NCI-H2029 treated with DMSO at 0.1 percent for 48 hours (cell line): ENCODE measurements at regions not wholly inside any gene's neighbourhood (a gene's known extent, or its start where the extent isn't known, plus 50 kb on each side); places are given as distances from the start of the nearest gene placed in this dataset.

Source experiments
- DNase-seq: peaks from one replicate; lab custom pipeline; 2025; lab: John Stamatoyannopoulos, UW

DNA sequence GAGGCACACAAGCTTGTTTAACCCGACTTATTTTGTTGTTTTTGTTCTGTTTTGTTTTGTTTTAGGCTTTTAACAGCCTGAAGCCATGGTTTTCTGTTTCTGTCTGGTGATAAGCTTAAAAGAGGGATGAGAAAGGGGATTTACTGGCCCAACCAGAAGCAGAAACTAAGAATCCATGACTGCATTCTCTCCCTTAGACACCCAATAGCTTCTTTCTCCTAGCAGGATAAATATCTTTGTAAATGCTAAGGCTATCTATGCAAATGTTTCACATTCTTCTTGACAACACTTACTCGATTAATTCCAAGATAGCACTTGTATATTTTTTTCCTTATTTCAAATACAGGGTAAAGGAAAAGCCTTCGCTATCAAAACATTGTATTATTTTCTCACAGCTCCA lies 53.7 kb upstream of the SMAD1 start:
- no peak for DNase-seq

DNA sequence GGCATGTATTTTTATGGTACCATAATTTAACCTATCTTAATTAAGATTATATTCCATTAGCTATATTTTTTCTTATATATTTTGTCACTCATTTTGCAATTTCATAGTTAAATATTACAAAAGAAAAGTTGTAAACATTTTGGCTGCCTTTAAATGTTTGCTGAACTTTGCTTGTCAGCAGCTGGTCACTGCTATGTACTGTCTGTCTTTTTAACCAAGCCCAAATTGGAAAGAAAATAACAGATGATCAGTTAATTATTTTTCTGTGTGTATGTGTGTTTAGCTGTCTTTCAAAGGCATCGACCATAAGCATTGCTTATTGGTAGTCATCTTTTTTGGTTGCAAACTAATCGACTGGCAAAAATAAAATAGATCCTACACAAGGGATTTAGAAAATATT lies 54.4 kb upstream of the SMAD1 start:
- no peak for DNase-seq

GRCh38 chr4:145423017-145423708 lies 58.5 kb upstream of the SMAD1 start:
- DNase-seq, result no peak

DNA sequence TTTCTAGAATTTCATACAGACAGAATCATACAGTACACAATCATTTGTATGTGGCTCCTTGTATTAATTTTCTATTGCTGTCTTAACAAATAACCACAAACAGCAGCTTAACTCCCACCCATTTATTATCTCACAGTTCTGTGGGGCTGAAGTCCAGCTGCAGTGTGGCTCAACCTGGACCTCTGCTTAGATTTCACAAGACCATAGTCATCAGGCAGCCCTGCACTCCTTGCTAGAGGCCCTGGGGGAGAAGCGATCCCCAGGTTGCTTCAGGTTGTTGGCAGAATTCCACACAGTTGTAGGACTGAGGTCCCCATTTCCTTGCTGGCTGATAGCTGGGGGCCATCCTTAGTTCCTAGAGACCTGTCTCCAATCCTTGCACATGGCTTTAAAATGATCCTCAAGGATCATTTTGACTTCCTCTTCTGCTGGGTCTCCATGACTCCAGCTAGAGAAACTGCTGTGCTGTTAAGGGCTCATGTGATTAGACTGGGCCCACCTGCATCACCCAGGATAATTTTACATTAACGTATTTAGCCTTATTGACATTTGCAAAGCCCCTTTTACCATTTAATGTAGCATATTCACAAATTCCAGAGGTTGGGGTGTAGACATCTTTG lies 60.9 kb upstream of the SMAD1 start:
- no peak for DNase-seq

GRCh38 chr4:145418739-145419138 lies 62.9 kb upstream of the SMAD1 start:
- no peak for DNase-seq

DNA sequence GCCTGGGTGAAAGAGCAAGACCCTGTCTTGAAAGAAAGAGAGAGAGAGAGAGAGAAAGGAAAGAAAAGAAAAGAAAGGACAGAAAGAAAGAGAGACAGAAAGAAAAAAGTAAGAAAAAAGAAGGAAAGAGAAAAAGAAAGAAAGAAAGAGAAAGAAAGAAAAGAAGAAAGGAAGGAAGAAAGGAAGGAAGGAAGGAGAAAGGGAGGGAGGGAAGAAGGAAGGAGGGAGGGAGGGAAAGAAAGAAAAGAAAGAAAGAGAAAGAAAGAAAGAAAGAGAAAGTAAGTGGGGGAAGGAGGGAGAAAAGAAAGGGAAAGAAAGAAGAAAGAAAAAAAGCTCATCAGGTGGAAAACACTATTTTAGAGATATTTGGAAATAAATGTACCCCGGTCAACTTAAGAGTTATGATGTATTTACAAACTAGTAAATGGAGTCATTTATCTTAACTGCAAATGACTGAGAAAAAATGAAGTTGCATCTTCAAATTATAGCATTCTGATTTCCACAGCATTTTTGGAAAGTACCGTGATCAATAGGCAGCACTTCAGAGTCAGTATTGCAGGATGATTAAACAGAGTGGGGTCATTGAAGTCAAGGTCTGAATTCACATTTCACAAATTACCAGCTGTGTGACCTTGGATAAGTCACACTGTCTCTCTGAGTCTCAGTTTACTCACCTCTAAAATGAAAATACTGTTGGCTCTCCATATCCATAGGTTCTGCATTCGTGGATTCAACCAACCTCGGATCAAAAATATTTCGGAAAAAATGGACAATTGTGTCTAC lies 64.1 kb upstream of the SMAD1 start:
- no peak for DNase-seq

DNA sequence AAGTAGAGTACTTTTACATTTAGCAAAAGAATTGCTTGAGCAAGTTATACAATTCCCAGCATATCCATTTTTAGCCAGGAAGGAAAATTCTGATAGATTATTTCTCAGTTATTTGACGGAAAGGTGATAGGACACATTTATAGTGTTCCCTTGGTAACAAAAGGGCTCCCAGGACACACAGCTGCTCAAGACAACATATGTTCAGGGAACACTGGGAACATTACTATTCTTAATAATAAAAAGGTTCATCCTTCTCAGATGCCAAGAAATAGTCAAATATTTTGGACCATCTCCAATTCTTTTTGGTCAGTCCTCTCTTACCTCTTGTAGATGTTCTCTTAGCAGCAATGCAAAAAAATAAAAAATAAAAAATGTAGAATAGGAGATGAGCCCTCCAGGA lies 66.8 kb upstream of the SMAD1 start:
- no peak for DNase-seq

GRCh38 chr4:145414226-145414625 lies 67.4 kb upstream of the SMAD1 start:
- DNase-seq, result no peak

GRCh38 chr4:145406970-145407369 lies 74.7 kb upstream of the SMAD1 start:
- no peak for DNase-seq

DNA sequence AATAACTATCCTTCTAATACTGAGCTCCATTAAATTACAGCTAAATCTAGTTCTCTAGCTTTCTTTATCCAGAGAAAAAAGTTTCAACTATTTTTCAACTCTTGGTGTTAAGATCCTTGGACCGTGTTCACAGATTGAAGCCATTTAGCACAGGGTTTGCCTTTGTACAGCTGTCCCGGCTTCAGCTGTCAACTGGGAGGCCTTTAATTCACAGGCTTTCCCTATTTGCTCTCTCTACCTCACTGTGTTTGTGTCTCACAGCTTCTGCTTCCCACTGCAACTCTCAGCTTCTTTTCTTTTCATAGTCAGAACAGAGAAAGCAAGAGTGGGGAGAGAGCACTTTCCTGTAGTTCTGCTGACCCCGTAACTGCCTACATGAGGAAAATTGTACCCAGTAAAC lies 76.9 kb upstream of the SMAD1 start:
- DNase-seq, result no peak

GRCh38 chr4:145396581-145396980 lies 85.1 kb upstream of the SMAD1 start:
- DNase-seq, result no peak

GRCh38 chr4:145390571-145390970 lies 91.1 kb upstream of the SMAD1 start:
- DNase-seq, result no peak

GRCh38 chr4:145389550-145389949 lies 92.1 kb upstream of the SMAD1 start:
- DNase-seq, result no peak

DNA sequence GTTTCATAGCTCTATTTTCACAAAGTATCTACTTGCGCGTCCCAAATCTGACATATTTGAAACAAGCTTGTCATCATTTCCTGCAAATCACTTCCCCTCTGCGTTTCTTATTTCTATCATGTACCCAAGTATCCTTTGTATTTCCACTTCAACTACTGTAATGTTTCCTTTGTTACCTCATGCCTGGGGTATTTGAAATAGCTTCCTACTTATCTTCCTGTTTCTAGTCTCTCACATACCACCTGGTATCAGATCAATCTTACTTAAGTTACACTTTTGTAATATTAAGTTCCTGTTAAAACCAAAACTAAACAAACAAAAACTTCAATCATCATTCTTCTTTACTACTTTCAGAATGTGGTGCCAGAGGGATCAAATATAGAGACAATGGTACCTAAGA lies 93.6 kb upstream of the SMAD1 start:
- no peak for DNase-seq

DNA sequence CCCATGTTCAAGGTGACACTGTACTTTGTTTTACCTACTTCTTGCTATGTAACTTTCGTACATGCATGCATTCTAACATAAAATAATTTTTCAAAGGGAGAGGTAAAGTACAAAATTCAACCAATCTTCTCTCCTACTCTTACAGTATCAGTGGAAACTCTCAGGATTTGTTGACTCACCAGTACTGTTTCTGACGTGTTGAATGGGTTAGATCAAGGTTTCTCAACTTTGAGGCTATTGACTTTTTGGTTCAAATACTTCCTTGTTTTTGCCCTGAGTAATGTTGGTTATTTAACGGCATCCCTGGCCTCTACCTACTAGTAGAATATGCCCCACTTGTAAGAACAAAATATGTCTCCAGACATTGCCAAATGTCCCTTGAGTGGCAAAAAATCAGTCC lies 94.6 kb upstream of the SMAD1 start:
- no peak for DNase-seq

DNA sequence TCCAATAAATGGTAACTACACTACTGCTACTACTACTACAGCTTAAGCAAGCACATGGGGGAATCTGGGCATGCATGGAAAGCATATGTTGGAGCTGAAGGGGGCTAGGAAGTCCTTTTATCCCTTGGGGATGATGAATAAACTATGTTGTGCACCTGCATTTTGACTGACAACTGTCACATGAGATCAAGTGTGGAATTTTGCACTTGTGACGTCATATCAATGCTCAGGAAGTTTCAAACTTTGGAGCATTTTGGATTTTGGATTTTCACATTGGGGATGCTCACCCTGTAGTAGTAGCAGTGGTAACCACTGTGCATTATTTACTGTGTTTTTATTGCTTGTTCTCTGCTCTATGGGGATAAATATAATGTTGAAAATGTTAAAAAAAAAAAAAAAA lies 100.5 kb upstream of the SMAD1 start:
- no peak for DNase-seq

- no peak for DNase-seq
Measured at GRCh38 chr4:145380123-145380522, 101.5 kb upstream of the SMAD1 start.

GRCh38 chr4:145375416-145375815 lies 106.2 kb upstream of the SMAD1 start:
- no peak for DNase-seq

- no peak for DNase-seq
Measured at GRCh38 chr4:145352438-145353145, 129.1 kb upstream of the SMAD1 start.

GRCh38 chr4:145351922-145352321 lies 129.7 kb upstream of the SMAD1 start:
- no peak for DNase-seq

- DNase-seq, result no peak
Measured at GRCh38 chr4:145351162-145351561, 130.5 kb upstream of the SMAD1 start.

GRCh38 chr4:145348291-145348690 lies 133.4 kb upstream of the SMAD1 start:
- no peak for DNase-seq

GRCh38 chr4:145347684-145348083 lies 134.0 kb upstream of the SMAD1 start:
- no peak for DNase-seq
